ENCODE measurements at regions not wholly inside any gene's neighbourhood (a gene's known extent, or its start where the extent isn't known, plus 50 kb on each side); places are given as distances from the start of the nearest gene placed in this dataset.
A peak's percentile ranks its signal among the peaks of the same experiment; 100 is the strongest.

- TF ChIP-seq, protein P1, sequence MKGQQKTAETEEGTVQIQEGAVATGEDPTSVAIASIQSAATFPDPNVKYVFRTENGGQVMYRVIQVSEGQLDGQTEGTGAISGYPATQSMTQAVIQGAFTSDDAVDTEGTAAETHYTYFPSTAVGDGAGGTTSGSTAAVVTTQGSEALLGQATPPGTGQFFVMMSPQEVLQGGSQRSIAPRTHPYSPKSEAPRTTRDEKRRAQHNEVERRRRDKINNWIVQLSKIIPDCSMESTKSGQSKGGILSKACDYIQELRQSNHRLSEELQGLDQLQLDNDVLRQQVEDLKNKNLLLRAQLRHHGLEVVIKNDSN (IDR thresholded peaks at IDR 0.05; ENCODE audit: borderline replicate concordance, low read depth): no peak
- TF ChIP-seq, protein P2, sequence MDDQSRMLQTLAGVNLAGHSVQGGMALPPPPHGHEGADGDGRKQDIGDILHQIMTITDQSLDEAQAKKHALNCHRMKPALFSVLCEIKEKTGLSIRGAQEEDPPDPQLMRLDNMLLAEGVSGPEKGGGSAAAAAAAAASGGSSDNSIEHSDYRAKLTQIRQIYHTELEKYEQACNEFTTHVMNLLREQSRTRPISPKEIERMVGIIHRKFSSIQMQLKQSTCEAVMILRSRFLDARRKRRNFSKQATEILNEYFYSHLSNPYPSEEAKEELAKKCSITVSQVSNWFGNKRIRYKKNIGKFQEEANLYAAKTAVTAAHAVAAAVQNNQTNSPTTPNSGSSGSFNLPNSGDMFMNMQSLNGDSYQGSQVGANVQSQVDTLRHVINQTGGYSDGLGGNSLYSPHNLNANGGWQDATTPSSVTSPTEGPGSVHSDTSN (IDR thresholded peaks at IDR 0.05): no peak
- no peak for TF ChIP-seq NRF1 (IDR thresholded peaks at IDR 0.05; ENCODE audit: low read depth, low read length)
These were observed 392.8 kb downstream of the RSL24D1 start (continued) for GRCh38 chr15:54803987-54804386.

- no peaks in the 10 kb centered on the region for H3K36me3 ChIP-seq (replicated peaks in 1 of 2; ENCODE audit: control insufficient read depth in 1 of 2, insufficient read depth in 2 of 2, low read length in 1 of 2)
- peak overlapping the region; percentile 17; the same call in 1 of the 2 replicates for H3K4me2 ChIP-seq
- H3K27ac ChIP-seq (ENCODE audit: low read depth in 2 of 2, low read length in 1 of 2): no peak overlapping the region
- DNase-seq: no peak
- ChIA-PET POLR2A (no interaction called here), CTCF (no interaction called here)
- H3K79me2 ChIP-seq (ENCODE audit: insufficient read depth): no peaks in the 10 kb centered on the region
- no peaks in the 10 kb centered on the region for H3F3A ChIP-seq (replicated peaks; ENCODE audit: insufficient read depth)
- H3K9me2 ChIP-seq: no peaks in the 10 kb centered on the region
- no peaks in the 10 kb centered on the region for H4K20me1 ChIP-seq (ENCODE audit: insufficient read depth)
- peak; percentile 33; the same call in 1 of the 2 replicates for TF ChIP-seq FOSL2 (IDR thresholded peaks at IDR 0.05; ENCODE audit: borderline replicate concordance, low read depth)
- TF ChIP-seq MAX (IDR thresholded peaks at IDR 0.05; ENCODE audit: low read depth): no peak
- no peak overlapping the region for H3K4me3 ChIP-seq (ENCODE audit: low read depth in 2 of 2, low read length in 1 of 2)
- H3K9ac ChIP-seq: no peak overlapping the region
- H2AFZ ChIP-seq (ENCODE audit: low read depth): no peak overlapping the region
- no peaks in the 10 kb centered on the region for H3K27me3 ChIP-seq (ENCODE audit: insufficient read depth)
- H3K4me1 ChIP-seq (ENCODE audit: control insufficient read depth in 1 of 2, insufficient read depth in 2 of 2, low read depth in 1 of 2, low read length in 1 of 2): no peaks in the 10 kb centered on the region
- H3K9me3 ChIP-seq: no peaks in the 10 kb centered on the region
- 9% methylated on average over 4 of the region's 4 CpGs for WGBS (ENCODE audit: low lambda C conversion rate)
These were observed 393.5 kb downstream of the RSL24D1 start for GRCh38 chr15:54803134-54803808.

DNA sequence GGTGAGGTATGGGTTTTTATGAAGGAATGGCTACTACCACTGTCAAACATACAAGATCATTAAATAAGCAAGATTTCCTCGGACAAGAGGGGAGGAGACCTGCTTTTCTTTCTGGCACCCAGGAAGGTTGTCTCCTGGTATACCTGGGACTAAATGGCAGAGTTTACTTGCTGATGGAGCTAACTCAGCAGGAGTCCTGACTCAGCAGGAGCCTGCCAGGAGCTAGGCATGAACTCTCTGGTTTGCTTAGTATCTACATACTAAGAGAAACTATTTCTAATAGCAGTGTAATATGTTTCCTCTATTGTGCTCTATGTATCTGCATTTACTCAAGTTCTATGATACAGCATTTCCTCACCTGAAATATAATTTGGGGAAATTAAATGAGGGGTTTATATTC is 404.2 kb downstream of the RSL24D1 start:
- no peak for DNase-seq
- no peaks in the 10 kb centered on the region for H4K20me1 ChIP-seq (ENCODE audit: insufficient read depth)
- H2AFZ ChIP-seq (ENCODE audit: low read depth): no peak overlapping the region
- H3K27me3 ChIP-seq (ENCODE audit: insufficient read depth): no peaks in the 10 kb centered on the region
- H3K36me3 ChIP-seq (replicated peaks in 1 of 2; ENCODE audit: control insufficient read depth in 1 of 2, insufficient read depth in 2 of 2, low read length in 1 of 2): no peaks in the 10 kb centered on the region
- H3K4me1 ChIP-seq (ENCODE audit: control insufficient read depth in 1 of 2, insufficient read depth in 2 of 2, low read depth in 1 of 2, low read length in 1 of 2): no peaks in the 10 kb centered on the region
- no peak for TF ChIP-seq RXRA (IDR thresholded peaks at IDR 0.05; ENCODE audit: borderline replicate concordance, low read depth)
- TF ChIP-seq GABPA (IDR thresholded peaks at IDR 0.05; ENCODE audit: low read depth): no peak
- TF ChIP-seq NFIC (IDR thresholded peaks at IDR 0.05; ENCODE audit: borderline replicate concordance): no peak
- TF ChIP-seq REST (IDR thresholded peaks at IDR 0.05; ENCODE audit: low read depth, low read length): no peak
- no peak for TF ChIP-seq RCOR1 (IDR thresholded peaks at IDR 0.05; ENCODE audit: low read length)
- TF ChIP-seq EZH2phosphoT487 (IDR thresholded peaks at IDR 0.05; ENCODE audit: borderline replicate concordance, low read depth): no peak
- no peak for TF ChIP-seq FOXM1 (IDR thresholded peaks at IDR 0.05; ENCODE audit: low read depth)
- TF ChIP-seq GATA2 (CRISPR knock-in tag; IDR thresholded peaks at IDR 0.05): no peak
- no peak for TF ChIP-seq MXI1 (IDR thresholded peaks at IDR 0.05; ENCODE audit: low read depth, low read length)
- TF ChIP-seq TCF12 (IDR thresholded peaks at IDR 0.05): no peak
- TF ChIP-seq RFX5 (IDR thresholded peaks at IDR 0.05; ENCODE audit: low read length): no peak
- TF ChIP-seq FOXJ3 (CRISPR knock-in tag; IDR thresholded peaks at IDR 0.05): no peak
- TF ChIP-seq ZBTB33 (IDR thresholded peaks at IDR 0.05; ENCODE audit: borderline replicate concordance, low read depth): no peak
- ChIA-PET POLR2A (no interaction called here), CTCF (no interaction called here)
- H3K9me2 ChIP-seq: no peaks in the 10 kb centered on the region
- no peaks in the 10 kb centered on the region for H3F3A ChIP-seq (replicated peaks; ENCODE audit: insufficient read depth)
- no peaks in the 10 kb centered on the region for H3K79me2 ChIP-seq (ENCODE audit: insufficient read depth)
- no peak overlapping the region for H3K27ac ChIP-seq (ENCODE audit: low read depth in 2 of 2, low read length in 1 of 2)
- 0% methylated on average over 1 of the region's 1 CpG for WGBS (ENCODE audit: low lambda C conversion rate)
- H3K9me3 ChIP-seq: no peaks in the 10 kb centered on the region
- H3K4me2 ChIP-seq: no peak overlapping the region
- H3K9ac ChIP-seq: no peak overlapping the region
- H3K4me3 ChIP-seq (ENCODE audit: low read depth in 2 of 2, low read length in 1 of 2): no peak overlapping the region
